ENCODE measurements at regions not wholly inside any gene's neighbourhood (a gene's known extent, or its start where the extent isn't known, plus 50 kb on each side); places are given as distances from the start of the nearest gene placed in this dataset.

DNA sequence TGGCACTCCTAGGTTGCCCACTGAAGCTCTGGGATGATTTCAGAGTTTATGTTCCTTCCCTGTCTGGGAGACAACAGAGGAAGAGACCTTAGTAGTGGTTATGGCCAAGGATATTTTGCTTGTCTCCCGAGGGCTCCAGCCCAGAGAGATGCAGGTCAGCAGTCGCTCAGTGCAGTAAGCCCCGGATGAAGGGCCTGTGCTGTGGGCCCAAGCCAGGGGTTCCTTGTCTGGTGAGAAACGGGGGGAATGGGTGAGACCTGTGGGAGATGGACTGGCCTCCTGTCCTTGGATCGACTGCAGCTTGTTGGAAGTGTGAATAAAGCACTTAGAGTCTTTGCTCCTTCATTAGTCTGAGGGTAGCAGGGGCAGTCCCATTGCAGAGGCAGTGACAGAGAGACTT, 260.7 kb upstream of the RIOK2 start:
- DNase-seq (ENCODE audit: extremely low spot score) = no peak
- H3K4me3 ChIP-seq = no peak overlapping the region
- H3K36me3 ChIP-seq = no peaks in the 10 kb centered on the region
- no peak overlapping the region for H3K27ac ChIP-seq (replicated peaks in 1 of 4)
- no peak for TF ChIP-seq EP300 (IDR thresholded peaks at IDR 0.05)
- no peaks in the 10 kb centered on the region for H3K4me1 ChIP-seq
- intact Hi-C loops (cut with DNase I) = no loop called here
- 91% methylated on average over 4 of the region's 5 CpGs for WGBS
- H3K9me3 ChIP-seq = peaks cover 0 to 20% (median 7%) of the 10 kb centered on the region in 4 donors
- no peaks in the 10 kb centered on the region for H3K27me3 ChIP-seq

DNA sequence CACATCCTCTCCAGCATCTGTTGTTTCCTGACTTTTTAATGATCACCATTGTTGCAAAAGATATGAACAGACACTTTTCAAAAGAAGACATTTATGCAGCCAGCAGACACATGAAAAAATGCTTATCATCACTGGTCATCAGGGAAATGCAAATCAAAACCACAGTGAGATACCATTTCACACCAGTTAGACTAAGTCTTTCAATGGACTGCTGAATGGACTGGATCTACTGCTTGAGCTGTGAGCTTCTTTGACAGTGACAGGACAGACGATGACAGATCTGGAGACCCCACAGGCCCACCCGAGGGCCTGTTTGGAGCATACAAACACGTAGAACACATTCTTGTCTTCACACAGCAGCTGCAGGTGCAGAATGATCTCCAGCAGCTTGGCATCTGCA, 266.1 kb upstream of the RIOK2 start:
- Histone ChIP-seq H3K27me3 (no peaks in the 10 kb centered on the region), H3K9me3 (peaks cover 0 to 11% (median 3%) of the 10 kb centered on the region in 4 donors), H3K4me3 (no peak overlapping the region), H3K36me3 (no peaks in the 10 kb centered on the region), H3K4me1 (peaks cover 0 to 4% (median 2%) of the 10 kb centered on the region in 4 donors), H3K27ac (replicated peaks in 1 of 4) (no peak overlapping the region)
- no peak for DNase-seq (ENCODE audit: extremely low spot score)
- intact Hi-C loops (cut with DNase I) = no loop called here
- 69% methylated on average over 3 of the region's 3 CpGs for WGBS
- TF ChIP-seq CTCF (IDR thresholded peaks at IDR 0.05) (no peak), POLR2AphosphoS5 (IDR thresholded peaks at IDR 0.05) (no peak)

DNA sequence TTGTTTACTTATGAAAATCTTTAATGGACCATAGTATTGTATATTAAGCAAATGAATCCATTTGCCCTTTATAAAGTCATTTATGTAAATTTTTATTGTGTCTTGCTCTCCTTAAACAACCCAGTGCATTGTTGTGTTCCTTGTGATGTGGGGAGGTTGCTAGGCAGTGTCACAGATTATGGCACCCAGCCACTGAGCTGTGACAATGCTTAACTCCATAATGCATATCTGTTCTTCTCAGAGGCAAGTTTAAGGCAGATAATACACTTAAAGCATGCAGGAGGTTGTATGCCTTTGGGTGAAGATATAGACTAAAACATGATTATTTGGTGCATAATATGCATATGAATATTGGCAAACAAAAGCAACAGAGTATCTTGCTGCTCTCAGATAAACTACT, 269.6 kb upstream of the RIOK2 start:
- Histone ChIP-seq H3K27me3 (no peaks in the 10 kb centered on the region), H3K4me3 (no peak overlapping the region), H3K9me3 (no peaks in the 10 kb centered on the region), H3K4me1 (peaks cover 0 to 4% (median 2%) of the 10 kb centered on the region in 4 donors), H3K36me3 (no peaks in the 10 kb centered on the region), H3K27ac (replicated peaks in 1 of 4) (no peak overlapping the region)
- intact Hi-C loops (cut with DNase I) = no loop called here
- DNase-seq (ENCODE audit: extremely low spot score) = no peak
- TF ChIP-seq POLR2A (IDR thresholded peaks at IDR 0.05; ENCODE audit: low read depth) = no peak
- TF ChIP-seq CTCF (IDR thresholded peaks at IDR 0.05) = no peak
- no peak for TF ChIP-seq EP300 (IDR thresholded peaks at IDR 0.05)
- no peak for TF ChIP-seq POLR2AphosphoS5 (IDR thresholded peaks at IDR 0.05)

DNA sequence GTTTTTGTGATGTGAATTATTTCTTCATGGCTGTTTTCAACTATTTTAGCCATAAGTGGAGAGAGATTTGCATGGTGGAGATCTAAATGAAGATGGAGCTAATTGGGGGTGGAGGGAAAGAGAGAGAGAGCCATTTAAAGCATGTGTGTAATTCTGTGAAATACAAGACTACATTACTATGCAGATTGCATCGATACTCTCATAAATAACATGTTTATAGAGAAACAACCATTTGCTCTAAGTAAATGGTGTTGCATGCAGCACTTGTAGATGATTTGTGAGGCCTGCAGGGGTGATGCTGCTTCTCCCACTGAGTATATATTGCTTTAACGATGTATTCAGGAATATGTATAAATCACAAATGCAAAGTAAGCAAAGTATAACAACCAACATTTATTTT, 270.2 kb upstream of the RIOK2 start:
- Histone ChIP-seq H3K9me3 (no peaks in the 10 kb centered on the region), H3K4me3 (no peak overlapping the region), H3K4me1 (peaks cover 0 to 4% (median 2%) of the 10 kb centered on the region in 4 donors), H3K36me3 (no peaks in the 10 kb centered on the region), H3K27me3 (no peaks in the 10 kb centered on the region), H3K27ac (replicated peaks in 1 of 4) (no peak overlapping the region)
- WGBS = 76% methylated on average over 2 of the region's 2 CpGs
- TF ChIP-seq POLR2AphosphoS5 (IDR thresholded peaks at IDR 0.05) = no peak
- no peak for TF ChIP-seq EP300 (IDR thresholded peaks at IDR 0.05)
- no peak for TF ChIP-seq POLR2A (IDR thresholded peaks at IDR 0.05; ENCODE audit: low read depth)
- intact Hi-C loops (cut with DNase I) = no loop called here
- no peak for DNase-seq (ENCODE audit: extremely low spot score)

DNA sequence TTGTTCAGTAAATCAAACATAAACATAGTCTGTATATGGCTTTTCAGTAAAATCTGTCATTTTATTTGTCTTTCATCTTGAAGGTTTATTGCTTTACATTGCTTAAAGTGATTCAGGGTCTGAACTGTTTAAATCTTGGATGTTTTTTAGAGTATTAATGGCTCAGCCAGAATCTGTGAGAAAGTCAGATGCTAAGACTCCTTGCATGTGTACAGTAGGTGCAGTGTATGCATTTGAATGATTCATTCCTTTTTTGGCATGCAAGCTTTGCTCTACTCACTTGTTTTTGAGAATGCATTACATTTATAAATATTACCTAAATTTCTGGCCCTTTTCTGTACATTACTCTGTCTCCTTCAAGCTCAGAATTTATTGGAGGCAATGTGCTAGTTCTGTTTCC, 271.0 kb upstream of the RIOK2 start:
- Histone ChIP-seq H3K4me1 (peaks cover 0 to 4% (median 2%) of the 10 kb centered on the region in 4 donors), H3K9me3 (no peaks in the 10 kb centered on the region), H3K27me3 (no peaks in the 10 kb centered on the region), H3K27ac (replicated peaks in 1 of 4) (no peak overlapping the region), H3K4me3 (no peak overlapping the region), H3K36me3 (no peaks in the 10 kb centered on the region)
- intact Hi-C loops (cut with DNase I) = no loop called here
- DNase-seq (ENCODE audit: extremely low spot score) = no peak
- no peak for TF ChIP-seq CTCF (IDR thresholded peaks at IDR 0.05)
- no peak for TF ChIP-seq EP300 (IDR thresholded peaks at IDR 0.05)
- no peak for TF ChIP-seq POLR2A (IDR thresholded peaks at IDR 0.05; ENCODE audit: low read depth)
- TF ChIP-seq POLR2AphosphoS5 (IDR thresholded peaks at IDR 0.05) = no peak

DNA sequence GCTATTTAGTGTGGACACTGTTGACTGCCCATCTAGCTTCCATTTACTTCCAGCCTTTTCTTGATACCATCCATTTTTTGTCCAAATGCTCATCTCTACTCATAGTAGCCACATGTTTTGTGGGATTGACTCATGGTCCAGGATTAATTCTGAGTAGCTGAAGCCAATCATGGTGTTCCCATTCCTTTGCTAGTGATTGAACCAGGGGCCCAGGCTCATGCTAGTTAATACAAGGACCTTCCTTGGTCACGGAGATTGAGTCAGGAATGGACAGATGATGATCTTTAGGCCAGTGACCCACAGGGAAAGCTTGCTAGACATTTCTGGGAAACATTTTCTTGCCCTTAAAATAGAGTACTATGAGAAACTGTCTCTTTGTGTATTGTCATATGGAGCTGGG, 272.9 kb upstream of the RIOK2 start:
- H3K4me1 ChIP-seq = peaks cover 0 to 10% (median 2%) of the 10 kb centered on the region in 4 donors

More for the DNA sequence above, 272.9 kb upstream of the RIOK2 start:
- Histone ChIP-seq H3K36me3 (no peaks in the 10 kb centered on the region), H3K27ac (replicated peaks in 1 of 4) (no peak overlapping the region), H3K27me3 (no peaks in the 10 kb centered on the region), H3K9me3 (no peaks in the 10 kb centered on the region), H3K4me3 (no peak overlapping the region)
- intact Hi-C loops (cut with DNase I) = no loop called here
- WGBS = 90% methylated on average over 1 of the region's 1 CpG
- TF ChIP-seq POLR2A (IDR thresholded peaks at IDR 0.05; ENCODE audit: low read depth) (no peak), POLR2AphosphoS5 (IDR thresholded peaks at IDR 0.05) (no peak)
- DNase-seq (ENCODE audit: extremely low spot score) = no peak
